ENCODE measurements at regions not wholly inside any gene's neighbourhood (a gene's known extent, or its start where the extent isn't known, plus 50 kb on each side); places are given as distances from the start of the nearest gene placed in this dataset.

DNA sequence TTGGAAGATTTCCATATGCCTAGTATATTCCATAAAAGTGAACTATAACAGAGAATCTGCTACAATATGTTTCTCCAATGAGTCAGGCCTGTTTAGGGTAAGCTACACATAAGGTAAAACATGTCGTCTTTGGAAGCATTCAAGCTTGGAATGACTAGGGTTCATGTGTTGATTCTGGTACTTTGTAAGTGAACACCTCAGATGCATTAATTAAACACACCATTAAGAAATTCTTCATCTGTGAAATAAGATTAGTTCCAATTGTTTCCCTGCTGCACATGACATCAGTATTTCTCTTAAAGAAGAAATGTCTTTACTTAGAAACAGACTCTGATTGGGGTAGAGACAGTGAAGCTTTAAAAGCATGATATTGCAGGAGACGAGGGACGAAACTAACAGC is 461.1 kb upstream of the NXPH2 start:
- no peak for DNase-seq

DNA sequence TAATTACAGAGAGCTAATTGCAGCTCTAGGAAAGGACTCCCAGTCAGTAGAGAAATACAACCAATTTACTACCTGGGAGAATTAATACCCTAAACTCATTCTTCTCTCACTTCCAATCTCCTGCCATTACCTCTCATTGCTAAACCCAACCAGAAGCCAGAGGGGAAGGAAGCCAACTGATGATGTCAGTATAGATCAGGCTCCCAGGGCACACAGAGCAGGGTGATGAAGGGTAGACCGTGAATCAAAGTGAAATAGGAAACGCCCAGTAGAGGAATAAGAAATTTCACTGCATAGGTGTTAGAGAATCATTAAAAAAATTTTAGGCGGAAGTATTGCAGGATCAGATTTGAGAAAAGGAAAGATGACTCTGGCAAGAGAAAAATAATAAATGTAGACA is 456.8 kb upstream of the NXPH2 start:
- DNase-seq, result no peak

DNA sequence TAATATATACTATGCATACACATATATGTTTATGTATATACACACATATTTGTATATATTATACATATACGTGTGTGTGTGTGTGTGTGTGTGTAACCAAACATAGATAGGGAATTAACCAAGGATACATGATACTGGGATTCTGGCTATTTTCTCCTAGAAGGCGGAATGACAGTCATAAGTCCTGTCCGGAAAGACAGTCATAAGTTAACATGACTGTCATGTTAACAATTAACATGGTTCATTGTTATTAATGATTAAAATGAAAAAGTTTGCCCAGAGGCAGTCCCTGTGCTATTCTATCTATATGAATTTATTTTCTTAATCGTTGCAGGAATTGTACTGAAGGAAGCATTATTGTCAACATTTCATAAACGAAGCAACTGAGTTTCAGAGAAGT is 450.7 kb upstream of the NXPH2 start:
- DNase-seq, result no peak

DNA sequence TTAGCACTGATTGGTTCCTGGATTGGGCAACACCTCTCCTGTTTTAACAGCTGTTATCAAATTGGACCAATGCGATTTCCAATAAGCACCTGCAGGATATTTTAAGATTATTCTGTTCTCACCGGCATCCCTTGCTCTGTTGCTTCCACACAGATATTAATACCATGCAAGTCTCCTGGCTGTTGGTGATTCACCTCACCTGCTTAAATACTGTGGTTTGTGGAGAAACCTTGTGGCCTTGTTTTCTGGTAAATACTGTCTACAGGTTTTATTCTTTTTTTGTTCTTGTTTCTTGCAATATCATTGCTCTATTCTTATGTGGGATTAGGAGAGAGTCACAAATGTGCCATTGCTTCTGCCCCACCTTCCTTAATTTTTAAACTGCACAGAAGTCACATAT is 448.1 kb upstream of the NXPH2 start:
- DNase-seq, result no peak

DNA sequence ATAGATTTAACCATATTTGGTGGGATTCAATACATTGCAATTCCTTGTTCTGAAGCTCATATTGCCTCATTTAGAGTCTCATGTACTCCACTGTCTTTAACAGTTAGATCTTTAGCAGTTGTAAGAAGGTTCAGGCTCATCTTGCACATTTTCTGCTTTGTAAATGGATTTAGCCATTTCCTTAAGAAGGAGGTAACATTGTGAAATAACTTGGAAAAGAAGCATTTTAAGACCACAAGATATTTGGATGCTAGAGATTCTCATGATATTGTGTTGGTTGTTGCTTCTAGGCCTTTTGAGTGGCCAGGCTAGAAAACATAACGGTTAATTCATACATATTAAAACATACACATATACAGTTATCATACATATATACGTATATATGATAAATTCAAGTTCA is 445.8 kb upstream of the NXPH2 start:
- DNase-seq, result no peak

DNA sequence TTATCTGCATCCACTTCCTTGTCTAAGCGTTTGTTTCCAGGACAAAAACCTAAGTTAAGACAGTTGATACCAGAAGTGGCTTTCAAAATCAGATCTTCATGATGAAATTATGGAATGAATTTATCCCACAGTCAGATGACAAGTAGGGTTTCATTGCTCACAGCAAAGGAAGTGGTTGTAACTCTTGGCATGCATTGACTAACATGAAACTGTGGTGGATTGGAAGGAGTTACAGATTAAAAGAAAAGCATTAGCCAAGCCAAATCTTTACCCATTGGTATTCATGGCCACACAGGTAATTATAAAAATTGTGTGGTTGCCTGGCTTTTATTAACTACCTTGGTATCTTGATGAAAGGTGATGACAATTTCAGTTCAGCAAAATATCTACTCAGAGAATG is 438.0 kb upstream of the NXPH2 start:
- no peak for DNase-seq

DNA sequence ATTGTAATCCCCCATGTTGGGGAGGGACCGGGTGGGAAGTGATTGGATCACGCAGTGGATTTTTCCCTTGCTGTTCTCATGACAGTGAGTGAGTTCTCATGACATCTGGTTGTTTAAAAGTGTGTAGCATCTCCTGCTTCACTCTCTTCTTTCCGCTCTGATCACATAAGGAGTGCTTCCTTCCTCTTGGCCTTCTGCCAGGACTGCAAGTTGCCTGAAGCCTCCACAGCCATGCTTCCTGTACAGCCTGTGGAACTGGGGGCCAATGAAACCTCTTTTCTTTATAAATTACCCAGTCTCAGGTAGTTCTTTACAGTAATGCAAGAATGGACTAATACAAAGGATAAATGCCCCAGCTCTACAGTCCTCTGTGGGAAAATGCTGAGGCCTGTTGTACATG is 437.5 kb upstream of the NXPH2 start:
- DNase-seq, result peak; percentile 66

DNA sequence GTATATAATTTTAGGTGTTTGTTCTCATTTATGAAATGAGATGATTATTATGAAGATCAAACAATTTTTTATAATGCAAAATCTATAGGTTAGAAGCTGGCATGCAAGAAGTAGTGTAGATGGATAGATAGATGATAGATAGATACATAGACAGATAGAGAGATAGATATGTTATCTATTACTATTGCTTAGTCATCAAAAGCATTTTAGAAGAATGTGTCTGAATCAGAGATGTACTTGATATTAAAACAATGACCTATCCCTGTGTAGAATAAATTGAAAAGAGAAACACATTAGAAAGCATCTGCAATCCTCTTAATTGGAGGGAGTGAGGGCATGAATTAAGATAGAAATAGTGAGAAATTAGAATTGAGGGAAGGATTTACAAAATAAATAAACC is 436.2 kb upstream of the NXPH2 start:
- no peak for DNase-seq

DNA sequence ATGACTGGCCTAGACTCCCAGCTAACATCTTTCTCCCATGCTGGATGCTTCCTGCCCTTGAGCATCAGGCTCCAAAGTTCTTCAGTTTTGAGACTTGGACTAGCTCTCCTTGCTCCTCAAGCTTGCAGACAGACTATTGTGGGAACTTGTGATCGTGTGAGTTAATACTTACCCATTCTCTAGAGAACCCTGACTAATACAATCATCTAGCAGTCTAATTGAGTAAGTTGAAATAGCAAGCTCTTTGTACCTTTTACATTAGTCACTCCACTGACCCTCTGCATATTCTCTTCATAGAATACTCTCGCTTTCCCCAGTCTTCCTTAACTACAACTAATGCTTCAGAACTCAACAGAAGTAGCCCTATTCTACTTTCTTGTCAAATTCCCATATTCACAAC is 434.6 kb upstream of the NXPH2 start:
- no peak for DNase-seq

DNA sequence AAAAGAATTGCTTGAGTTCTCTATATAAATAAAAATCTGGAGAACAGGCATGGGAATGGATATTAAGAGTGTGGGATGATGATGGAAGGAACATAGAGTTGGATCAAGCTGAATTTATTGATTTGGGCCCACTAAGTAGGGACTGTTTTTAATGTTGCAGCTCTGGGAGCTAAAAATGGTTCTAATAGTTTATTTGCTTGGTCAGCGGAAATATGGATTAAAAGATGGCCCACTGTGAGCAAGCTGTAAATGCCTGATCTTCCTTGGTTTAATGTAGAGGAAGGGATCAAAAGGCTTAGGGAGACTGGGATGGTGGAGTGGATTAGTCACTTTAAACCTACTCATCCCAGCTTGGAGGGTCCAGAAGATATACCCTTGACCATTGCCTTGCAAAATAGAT is 429.4 kb upstream of the NXPH2 start:
- no peak for DNase-seq

DNA sequence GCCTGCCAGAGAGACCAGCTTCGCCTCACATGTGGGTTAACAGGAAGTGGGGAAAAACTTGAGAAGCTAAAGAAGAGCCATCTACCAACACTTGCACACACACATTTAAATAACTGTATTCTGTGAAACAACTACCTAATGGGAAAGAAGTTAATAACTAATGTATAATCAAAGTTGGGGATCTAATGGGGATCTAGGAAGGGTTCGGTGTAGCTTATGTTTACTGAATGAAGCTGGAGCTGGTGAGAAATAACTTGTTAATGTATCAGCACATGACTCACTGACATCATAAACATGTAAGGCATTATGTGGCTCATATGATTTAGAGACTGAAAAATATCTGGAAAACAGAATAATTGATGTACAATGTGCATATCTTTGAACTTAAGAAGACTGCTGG is 421.3 kb upstream of the NXPH2 start:
- DNase-seq, result no peak

DNA sequence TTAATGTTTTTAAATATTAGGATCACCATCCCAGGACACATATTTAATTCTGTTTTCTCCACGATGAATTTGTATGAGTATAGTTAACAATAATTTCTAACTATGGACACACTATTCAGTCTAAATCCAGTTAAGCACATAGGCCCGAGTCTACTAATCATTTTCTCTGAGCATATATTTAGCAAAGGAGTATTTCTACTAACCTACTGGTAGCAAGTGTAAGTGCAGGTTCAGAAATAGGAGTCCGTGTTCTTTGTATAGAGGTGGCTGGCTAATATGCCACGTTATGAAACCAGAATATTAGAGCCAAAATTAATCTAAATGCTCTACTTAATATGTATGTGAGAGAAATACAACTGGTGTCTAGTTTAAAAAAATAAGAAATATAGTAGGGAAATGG is 416.6 kb upstream of the NXPH2 start:
- DNase-seq, result no peak

DNA sequence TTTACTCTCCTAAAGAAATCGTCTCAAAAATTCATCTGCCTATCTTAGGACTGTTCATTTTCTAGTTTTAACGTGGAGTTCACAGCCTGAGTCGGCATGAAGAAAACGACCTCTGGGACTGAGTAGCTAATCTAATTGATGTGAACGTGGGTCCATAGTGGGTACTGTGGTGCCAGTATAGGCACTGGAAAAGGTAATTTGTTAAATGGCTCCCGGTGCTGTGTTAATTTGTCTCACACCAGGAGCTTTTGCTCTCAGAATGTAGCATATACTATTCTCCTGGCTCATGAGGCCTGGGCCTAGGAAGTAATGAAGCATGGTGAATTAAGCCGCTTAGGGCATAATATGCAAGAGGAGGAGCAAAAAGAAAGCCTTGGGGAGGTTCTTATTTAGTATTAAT is 414.4 kb upstream of the NXPH2 start:
- no peak for DNase-seq

DNA sequence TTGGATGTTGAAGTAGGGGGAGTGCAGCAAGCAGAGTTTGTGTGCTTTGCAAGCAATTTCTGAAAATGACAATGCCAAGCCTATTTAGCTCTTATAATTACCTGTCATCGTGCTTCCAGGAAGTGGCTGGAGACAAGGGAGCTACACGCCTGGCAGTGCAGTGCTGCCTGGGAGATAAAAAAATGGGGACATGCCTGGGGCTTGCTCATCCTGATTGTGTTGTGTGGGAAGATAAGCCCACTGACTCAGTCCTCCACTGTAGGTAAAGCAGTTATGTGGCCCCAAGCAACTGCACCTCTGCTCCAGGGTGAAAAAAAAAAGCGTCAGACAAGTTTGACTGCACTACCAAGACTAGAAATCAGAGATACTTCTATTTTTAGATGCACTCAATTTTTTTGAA is 396.9 kb upstream of the NXPH2 start:
- DNase-seq, result no peak

DNA sequence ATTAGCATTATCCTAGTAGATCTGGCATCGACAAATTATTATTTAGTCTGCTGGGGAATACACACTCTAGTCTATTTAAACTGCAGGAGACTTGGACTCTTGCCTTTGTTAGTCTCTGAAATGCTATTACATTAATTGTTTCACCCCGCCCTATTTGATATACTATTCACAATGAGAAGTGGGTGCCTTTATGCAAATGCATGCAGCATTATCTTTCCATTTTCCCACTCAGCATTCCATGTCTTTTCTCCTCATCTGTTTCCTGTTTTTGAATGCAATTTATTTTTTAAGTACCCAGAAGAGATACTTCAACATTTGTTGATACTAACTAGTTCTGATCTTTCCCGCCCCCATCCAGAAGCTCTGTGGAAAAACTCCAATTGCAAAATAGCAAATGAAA is 395.3 kb upstream of the NXPH2 start:
- no peak for DNase-seq

DNA sequence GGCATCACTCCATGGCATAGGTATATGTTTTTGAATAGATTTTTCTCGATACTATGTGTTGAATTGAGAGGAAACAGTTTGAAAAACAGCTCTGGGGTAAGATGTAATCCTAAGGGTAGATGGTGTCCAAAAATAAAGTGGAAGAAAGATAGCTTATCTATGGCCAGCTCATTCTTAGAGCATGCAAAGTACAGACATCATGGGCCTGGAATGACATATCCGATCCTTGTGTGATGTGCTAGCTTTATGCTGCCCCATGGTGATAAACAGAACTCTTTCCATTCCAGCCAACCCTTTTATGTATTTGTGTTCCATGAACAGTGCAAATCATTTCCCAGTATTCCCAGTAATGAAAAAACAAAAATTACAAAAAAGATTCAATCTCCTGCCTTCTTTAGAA is 390.2 kb upstream of the NXPH2 start:
- no peak for DNase-seq

DNA sequence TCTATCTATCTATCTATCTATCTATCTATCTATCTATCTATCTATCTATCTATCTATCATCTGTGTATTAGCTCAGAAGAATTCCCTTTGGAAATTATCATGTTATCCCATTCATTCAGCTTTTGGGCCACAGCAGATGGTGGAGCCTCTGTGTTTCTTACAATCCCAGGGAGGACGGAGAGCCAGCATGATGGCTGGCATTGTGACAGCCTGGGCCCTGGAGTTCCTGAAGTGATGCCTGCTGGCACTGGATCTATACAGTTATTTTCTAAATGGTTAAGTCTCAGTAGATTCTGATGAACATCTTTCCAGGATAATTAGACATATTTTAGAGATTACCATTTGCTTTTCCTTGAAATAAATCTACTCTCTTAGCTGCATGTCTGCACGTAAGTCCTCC is 385.4 kb upstream of the NXPH2 start:
- DNase-seq, result peak; percentile 50

DNA sequence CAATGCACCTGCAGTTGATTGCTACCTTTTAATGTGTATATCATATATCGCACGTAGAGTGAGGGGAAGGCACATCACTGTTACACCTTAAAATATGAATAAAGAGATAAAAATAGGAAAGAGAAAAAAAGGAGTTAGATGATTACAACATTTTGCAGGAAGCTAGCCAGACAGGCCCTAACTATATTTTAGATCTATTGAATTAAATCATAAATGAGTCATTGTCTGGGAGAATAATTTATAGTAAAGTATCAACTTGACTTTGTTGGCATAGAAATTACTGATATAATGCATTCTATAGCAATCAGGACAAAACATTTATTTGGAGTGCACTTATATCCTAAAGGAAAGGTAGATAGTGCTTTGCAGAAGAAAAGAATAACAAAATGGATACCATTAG is 384.9 kb upstream of the NXPH2 start:
- DNase-seq, result no peak

DNA sequence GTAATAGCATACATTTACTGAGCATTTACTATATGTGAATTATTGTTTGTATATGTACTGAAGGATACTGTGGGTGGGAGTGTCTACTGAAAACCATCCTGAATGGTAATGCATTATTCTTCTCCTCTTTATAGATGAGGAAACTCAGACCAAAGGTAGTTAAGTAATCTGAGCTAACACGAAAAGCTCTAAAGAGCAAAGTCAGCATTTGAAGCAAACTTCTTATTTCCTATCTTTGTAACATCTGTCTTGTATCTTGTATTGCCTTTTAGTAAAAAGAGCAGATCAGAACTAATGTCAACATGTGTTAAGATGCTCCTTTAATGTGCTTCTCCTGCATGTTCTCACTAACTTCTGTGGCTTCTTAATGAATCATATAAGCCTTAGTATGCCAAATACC is 382.8 kb upstream of the NXPH2 start:
- DNase-seq, result no peak

DNA sequence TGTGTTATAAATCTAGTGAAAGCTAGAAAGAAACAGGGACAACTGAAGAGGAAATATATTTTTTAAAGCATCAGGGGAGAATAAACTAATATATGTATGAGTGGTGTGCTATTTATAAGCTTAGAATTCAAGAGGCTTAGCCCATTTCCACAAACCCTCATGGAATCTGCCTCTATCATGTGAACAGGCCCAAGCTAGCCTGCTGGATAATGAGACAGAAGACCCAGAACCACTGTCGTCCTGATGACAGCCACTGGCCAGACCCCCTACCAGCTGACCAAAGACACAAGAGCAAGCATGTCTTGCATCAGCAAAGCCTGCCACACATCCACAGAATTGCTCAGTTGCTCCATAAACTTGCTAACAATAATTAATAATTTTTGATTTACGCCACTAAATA is 382.3 kb upstream of the NXPH2 start:
- DNase-seq, result no peak

DNA sequence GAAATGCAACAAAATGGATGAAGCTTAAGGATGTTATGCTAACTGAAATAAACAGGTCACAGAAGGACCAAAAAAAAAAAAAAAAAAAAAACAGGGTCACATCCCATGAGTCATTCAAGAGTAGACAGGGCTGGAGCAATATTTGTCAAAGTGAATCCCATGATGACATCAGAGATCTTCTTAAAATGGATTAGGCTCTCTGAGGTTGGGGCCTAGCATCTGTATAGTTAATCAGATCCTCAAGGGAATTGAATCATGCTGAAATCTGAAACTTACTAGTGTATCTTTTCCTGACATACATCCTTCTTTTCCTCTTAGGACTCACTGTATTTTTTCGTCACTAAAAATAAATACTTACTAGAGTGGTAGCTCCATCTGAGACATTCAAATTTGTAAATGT is 380.6 kb upstream of the NXPH2 start:
- DNase-seq, result peak; percentile 87

DNA sequence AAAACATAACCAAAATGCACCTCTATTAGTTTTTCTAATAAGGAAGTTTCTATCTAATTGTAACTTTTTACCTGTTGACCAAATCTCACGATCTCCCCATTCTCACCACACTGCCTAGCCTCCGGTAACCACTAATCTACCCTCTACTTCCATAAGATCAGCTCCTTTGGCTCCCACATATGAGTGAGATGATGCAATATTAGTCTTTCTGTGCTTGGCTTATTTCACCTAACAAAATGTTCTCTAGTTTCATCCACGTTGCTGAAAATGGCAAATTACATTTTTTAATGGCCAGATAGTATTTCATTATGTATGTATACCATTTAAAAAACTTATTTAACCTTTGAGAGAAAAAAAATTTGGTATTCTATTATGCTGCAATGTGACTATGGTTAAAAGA is 379.0 kb upstream of the NXPH2 start:
- DNase-seq, result no peak

DNA sequence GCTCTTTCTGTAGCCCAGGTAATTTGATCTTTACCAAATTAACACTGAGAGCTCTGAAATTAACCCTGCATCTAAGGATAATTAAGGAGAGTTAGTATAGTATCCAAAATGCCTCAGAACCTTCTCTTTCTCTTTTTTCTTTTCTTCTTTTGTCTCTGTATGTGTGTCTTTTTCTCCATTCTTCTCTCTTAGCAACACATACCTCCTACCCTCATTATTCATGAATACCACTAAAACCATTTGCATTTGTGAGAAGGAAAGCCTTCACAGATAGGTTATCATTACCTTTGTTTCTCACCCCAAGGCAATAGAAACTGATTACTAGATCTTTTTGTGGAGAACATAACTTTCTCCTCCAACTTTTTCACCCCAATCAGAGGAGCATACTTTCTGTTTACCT is 376.5 kb upstream of the NXPH2 start:
- no peak for DNase-seq

DNA sequence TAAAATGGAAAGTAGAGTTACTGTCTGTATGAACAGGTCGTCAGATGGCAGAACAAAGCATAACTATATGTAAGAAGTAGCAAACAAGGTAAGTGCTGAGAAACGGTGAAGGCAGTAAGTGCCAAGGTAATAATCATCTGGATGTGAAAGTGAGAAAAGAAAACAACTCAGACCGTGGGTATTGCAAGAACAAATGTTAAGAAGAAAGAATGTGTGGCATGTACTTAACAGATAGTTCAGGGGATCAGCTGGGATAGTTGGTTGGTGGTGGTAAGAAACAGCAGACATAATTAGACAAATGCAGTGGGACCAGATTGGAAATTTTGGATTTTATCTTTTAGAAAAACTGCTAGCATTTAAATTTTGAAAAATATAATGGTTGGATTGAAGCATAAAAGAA is 375.8 kb upstream of the NXPH2 start:
- no peak for DNase-seq

DNA sequence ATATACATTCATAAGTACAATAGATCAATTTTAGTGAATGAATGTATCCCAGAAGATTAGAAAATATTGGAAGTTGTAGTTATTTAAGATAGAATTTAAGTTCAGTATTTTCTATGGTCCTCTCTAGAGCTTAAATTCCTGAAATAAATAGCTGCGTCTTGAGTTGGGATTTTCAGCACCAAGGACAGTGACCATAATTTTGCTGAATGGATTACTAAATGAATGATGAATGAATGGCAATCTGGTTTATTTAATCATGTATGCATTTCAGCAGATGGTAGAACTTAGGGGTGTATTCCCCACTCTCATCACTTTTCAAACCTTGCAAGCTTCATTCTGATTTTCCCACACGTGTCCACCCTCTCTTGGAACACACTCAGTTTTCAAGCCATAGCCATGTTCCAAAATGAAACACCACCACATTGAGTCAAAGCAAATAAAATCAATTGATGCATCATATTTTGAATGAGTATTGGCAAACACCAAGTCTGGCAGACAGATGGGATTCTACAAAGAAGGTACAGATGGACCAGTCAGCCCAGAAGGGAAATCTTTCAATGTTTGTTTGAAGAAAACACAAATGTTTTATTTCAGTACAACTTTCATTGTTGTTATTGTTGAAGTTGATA is 362.2 kb upstream of the NXPH2 start:
- no peak for DNase-seq

DNA sequence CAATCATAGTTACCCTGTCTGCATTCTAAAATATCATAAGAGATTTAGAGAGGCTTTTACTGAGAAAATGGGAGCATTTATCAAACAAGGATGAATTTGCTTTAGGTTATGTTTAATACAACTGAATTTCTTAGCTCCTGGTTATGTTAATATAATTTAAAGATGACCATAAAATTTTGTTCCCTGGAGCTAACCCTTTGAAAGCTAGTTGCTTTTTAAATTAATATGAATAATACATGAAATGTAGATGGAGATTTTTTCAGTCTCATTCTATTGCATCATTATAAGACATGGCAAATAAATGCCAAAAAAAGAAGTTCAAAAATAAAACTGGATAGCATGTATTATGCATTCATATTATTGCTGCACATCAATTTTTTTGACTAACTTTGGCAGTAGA is 344.1 kb upstream of the NXPH2 start:
- DNase-seq, result no peak
